ENCODE measurements at regions not wholly inside any gene's neighbourhood (a gene's known extent, or its start where the extent isn't known, plus 50 kb on each side); places are given as distances from the start of the nearest gene placed in this dataset.

GRCh38 chr20:22819112-22819511 is 216.0 kb upstream of the SSTR4 start:
- TF ChIP-seq POLR2A (IDR thresholded peaks at IDR 0.05): no peak
- TF ChIP-seq CTCF (IDR thresholded peaks at IDR 0.05): no peak
- no peak for TF ChIP-seq POLR2AphosphoS5 (IDR thresholded peaks at IDR 0.05)
- no peaks in the 10 kb centered on the region for H3K9me3 ChIP-seq
- no peaks in the 10 kb centered on the region for H3K36me3 ChIP-seq
- H3K27ac ChIP-seq: no peak overlapping the region
- intact Hi-C loops (cut with DNase I): no loop called here
- H3K4me1 ChIP-seq (replicated peaks): no peaks in the 10 kb centered on the region
- H3K27me3 ChIP-seq (replicated peaks; ENCODE audit: insufficient read depth): no peaks in the 10 kb centered on the region
- WGBS: 72% methylated on average over 4 of the region's 4 CpGs
- DNase-seq (ENCODE audit: low spot score): no peak
- no peak overlapping the region for H3K4me3 ChIP-seq

GRCh38 chr20:22819784-22820183 is 215.3 kb upstream of the SSTR4 start:
- 79% methylated on average over 2 of the region's 2 CpGs for WGBS
- no peaks in the 10 kb centered on the region for H3K36me3 ChIP-seq
- H3K4me1 ChIP-seq (replicated peaks): no peaks in the 10 kb centered on the region
- intact Hi-C loops (cut with DNase I): no loop called here
- H3K27me3 ChIP-seq (replicated peaks; ENCODE audit: insufficient read depth): no peaks in the 10 kb centered on the region
- no peak for DNase-seq (ENCODE audit: low spot score)
- H3K27ac ChIP-seq: no peak overlapping the region
- TF ChIP-seq CTCF (IDR thresholded peaks at IDR 0.05) (no peak), POLR2A (IDR thresholded peaks at IDR 0.05) (no peak), POLR2AphosphoS5 (IDR thresholded peaks at IDR 0.05) (no peak)
- H3K9me3 ChIP-seq: no peaks in the 10 kb centered on the region
- no peak overlapping the region for H3K4me3 ChIP-seq

GRCh38 chr20:22821081-22821727 is 213.9 kb upstream of the SSTR4 start:
- no peak for DNase-seq (ENCODE audit: low spot score)
- Histone ChIP-seq H3K36me3 (no peaks in the 10 kb centered on the region), H3K4me1 (replicated peaks) (no peaks in the 10 kb centered on the region), H3K27me3 (replicated peaks; ENCODE audit: insufficient read depth) (no peaks in the 10 kb centered on the region), H3K27ac (no peak overlapping the region), H3K4me3 (no peak overlapping the region), H3K9me3 (no peaks in the 10 kb centered on the region)
- no peak for TF ChIP-seq CTCF (IDR thresholded peaks at IDR 0.05)
- no peak for TF ChIP-seq POLR2A (IDR thresholded peaks at IDR 0.05)
- TF ChIP-seq POLR2AphosphoS5 (IDR thresholded peaks at IDR 0.05): no peak
- 49% methylated on average over 7 of the region's 7 CpGs for WGBS
- intact Hi-C loops (cut with DNase I): no loop called here

GRCh38 chr20:22821796-22822195 is 213.3 kb upstream of the SSTR4 start:
- TF ChIP-seq POLR2AphosphoS5 (IDR thresholded peaks at IDR 0.05) (no peak), CTCF (IDR thresholded peaks at IDR 0.05) (no peak), POLR2A (IDR thresholded peaks at IDR 0.05) (no peak)
- intact Hi-C loops (cut with DNase I): no loop called here
- H3K27me3 ChIP-seq (replicated peaks; ENCODE audit: insufficient read depth): no peaks in the 10 kb centered on the region
- no peak for DNase-seq (ENCODE audit: low spot score)
- no peak overlapping the region for H3K4me3 ChIP-seq
- WGBS: 79% methylated on average over 4 of the region's 4 CpGs
- no peaks in the 10 kb centered on the region for H3K9me3 ChIP-seq
- no peaks in the 10 kb centered on the region for H3K36me3 ChIP-seq
- no peaks in the 10 kb centered on the region for H3K4me1 ChIP-seq (replicated peaks)
- no peak overlapping the region for H3K27ac ChIP-seq

GRCh38 chr20:22823119-22823518 is 212.0 kb upstream of the SSTR4 start:
- no peak for TF ChIP-seq POLR2A (IDR thresholded peaks at IDR 0.05)
- TF ChIP-seq CTCF (IDR thresholded peaks at IDR 0.05): no peak
- no peak for TF ChIP-seq POLR2AphosphoS5 (IDR thresholded peaks at IDR 0.05)
- no peaks in the 10 kb centered on the region for H3K9me3 ChIP-seq
- H3K4me1 ChIP-seq (replicated peaks): no peaks in the 10 kb centered on the region
- H3K27me3 ChIP-seq (replicated peaks; ENCODE audit: insufficient read depth): no peaks in the 10 kb centered on the region
- intact Hi-C loops (cut with DNase I): no loop called here
- no peak for DNase-seq (ENCODE audit: low spot score)
- no peak overlapping the region for H3K27ac ChIP-seq
- H3K36me3 ChIP-seq: no peaks in the 10 kb centered on the region
- WGBS: 96% methylated on average over 6 of the region's 6 CpGs
- H3K4me3 ChIP-seq: no peak overlapping the region

Data from prostate gland (tissue), 2 donors.